Loucy (cell line): ENCODE measurements at regions not wholly inside any gene's neighbourhood (a gene's known extent, or its start where the extent isn't known, plus 50 kb on each side); places are given as distances from the start of the nearest gene placed in this dataset.

Source experiments
- CTCF ChIP-seq: fragments of 200-600 bp; sonication (generic); conservative IDR thresholded peaks from 2 replicates; pipeline ENCODE4 v1.5.1; 2014; ENCODE audit warnings: mild to moderate bottlenecking, antibody characterized with exemption, low read length
- EZH2phosphoT487 ChIP-seq: fragments of 200-600 bp; IDR thresholded peaks from 2 replicates; pipeline ENCODE4 v1.6.1; 2018; ENCODE audit warnings: antibody characterized with exemption, mild to moderate bottlenecking, moderate library complexity, borderline replicate concordance

DNA sequence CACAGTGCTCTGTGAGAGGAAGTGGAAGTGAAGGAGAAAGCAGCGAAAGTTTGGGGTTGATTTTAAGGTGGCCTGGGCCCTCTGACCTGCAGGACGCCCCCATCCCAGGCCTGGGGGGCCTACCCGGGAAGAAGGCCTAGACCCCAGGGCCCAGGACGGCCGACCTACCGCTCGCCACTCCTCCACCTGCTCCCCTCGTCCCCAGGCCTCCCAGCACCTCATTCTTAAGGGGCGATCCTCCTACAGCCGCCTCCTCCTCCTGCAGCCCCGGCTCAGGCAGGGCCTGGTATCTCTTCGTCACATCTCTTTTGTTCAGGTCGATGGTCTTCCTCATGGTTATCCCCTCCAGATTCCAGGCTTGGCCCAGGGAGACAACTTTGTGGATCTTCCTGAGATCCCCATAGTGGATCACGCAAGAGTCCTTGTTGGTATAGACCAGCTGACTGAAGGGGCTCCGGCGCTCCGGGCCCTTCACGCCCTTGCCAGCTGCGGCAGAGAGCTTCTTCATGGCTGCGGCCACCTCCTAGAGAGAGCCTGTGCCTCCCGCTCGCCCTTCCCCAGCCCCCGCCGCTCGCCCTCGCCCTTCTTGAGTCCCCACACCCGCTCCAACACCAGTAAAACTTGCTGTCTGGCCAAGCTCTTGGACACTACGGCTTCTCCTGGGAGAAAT lies 117.5 kb downstream of the OR13A1 start:
- no peak for TF ChIP-seq CTCF
- no peak for TF ChIP-seq EZH2phosphoT487
